ENCODE measurements at regions not wholly inside any gene's neighbourhood (a gene's known extent, or its start where the extent isn't known, plus 50 kb on each side); places are given as distances from the start of the nearest gene placed in this dataset.
A peak's percentile ranks its signal among the peaks of the same experiment; 100 is the strongest.

DNA sequence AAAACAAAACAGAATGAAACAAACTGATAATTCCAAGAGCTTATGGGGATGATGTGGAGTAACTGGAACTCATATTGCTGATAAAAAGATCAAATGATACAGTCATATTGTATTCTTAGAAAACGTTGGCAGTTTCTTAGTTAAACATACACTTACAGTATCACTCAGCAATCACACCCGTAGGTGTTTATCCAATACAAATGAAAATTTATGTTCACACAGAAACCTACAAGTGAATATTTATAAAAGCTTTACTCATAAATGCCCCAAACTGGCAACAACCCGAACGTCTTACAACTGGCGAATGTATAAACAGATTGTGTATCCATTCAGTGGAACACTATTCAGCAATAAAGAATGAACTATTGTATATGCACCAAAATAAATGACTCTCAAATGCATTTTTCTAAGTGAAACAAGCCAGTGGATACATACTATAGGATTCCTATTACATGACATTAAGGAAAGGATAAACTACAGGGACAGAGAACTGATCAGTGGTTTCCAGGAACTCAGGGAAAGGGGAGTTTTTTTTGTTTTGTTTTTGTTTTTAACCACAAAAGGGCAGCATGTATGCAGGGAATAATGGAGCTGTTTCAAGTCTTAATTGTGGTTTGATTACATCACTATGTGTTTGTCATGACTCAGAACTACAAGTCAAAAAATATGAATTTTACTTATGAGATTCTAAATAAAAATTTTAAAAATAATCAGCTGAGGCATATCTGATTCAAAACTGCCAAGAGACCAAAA is 71.8 kb upstream of the NDUFB4 start:
- H3K27me3 ChIP-seq, result no peaks in the 10 kb centered on the region
- intact Hi-C loops (cut with DNase I; ENCODE audit: low total_unique reads), result no loop called here

DNA sequence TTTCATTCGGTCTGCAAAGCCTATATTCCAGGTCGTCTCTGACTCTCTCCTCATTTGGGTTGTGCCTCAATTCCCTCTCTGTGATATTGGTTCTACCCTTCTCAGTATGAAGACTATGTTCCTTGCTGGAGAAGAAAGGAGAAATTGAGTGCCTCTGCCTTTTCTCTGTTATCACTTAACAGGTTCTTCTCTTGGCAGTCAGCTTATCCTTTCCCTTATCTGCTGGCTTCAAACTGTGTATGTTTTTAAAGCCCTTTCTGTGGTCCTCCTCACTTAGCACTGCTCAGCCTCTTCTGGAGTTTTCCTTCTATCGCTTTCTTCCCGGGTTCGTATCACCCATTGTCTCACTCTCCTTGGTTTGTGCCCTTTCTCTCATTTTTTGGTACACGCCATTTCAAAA is 65.3 kb upstream of the FSTL1 start:
- H3K9me3 ChIP-seq, result no peaks in the 10 kb centered on the region
- TF ChIP-seq, protein P1, sequence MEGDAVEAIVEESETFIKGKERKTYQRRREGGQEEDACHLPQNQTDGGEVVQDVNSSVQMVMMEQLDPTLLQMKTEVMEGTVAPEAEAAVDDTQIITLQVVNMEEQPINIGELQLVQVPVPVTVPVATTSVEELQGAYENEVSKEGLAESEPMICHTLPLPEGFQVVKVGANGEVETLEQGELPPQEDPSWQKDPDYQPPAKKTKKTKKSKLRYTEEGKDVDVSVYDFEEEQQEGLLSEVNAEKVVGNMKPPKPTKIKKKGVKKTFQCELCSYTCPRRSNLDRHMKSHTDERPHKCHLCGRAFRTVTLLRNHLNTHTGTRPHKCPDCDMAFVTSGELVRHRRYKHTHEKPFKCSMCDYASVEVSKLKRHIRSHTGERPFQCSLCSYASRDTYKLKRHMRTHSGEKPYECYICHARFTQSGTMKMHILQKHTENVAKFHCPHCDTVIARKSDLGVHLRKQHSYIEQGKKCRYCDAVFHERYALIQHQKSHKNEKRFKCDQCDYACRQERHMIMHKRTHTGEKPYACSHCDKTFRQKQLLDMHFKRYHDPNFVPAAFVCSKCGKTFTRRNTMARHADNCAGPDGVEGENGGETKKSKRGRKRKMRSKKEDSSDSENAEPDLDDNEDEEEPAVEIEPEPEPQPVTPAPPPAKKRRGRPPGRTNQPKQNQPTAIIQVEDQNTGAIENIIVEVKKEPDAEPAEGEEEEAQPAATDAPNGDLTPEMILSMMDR (IDR thresholded peaks at IDR 0.05), result no peak
- H3K36me3 ChIP-seq, result no peaks in the 10 kb centered on the region
- no peaks in the 10 kb centered on the region for H3K27me3 ChIP-seq
- H3K4me1 ChIP-seq, result no peaks in the 10 kb centered on the region
- no peak overlapping the region for H3K27ac ChIP-seq
- intact Hi-C loops (cut with DNase I; ENCODE audit: low total_unique reads), result no loop called here
- DNase-seq, result no peak
- no peak overlapping the region for H3K4me3 ChIP-seq

More for the DNA sequence above, 71.8 kb upstream of the NDUFB4 start:
- H3K4me1 ChIP-seq, result no peaks in the 10 kb centered on the region
- TF ChIP-seq, protein P1 (IDR thresholded peaks at IDR 0.05), result no peak
- H3K4me3 ChIP-seq, result no peak overlapping the region
- no peak for DNase-seq
- H3K9me3 ChIP-seq, result no peaks in the 10 kb centered on the region
- H3K27ac ChIP-seq, result no peak overlapping the region
- no peaks in the 10 kb centered on the region for H3K36me3 ChIP-seq

DNA sequence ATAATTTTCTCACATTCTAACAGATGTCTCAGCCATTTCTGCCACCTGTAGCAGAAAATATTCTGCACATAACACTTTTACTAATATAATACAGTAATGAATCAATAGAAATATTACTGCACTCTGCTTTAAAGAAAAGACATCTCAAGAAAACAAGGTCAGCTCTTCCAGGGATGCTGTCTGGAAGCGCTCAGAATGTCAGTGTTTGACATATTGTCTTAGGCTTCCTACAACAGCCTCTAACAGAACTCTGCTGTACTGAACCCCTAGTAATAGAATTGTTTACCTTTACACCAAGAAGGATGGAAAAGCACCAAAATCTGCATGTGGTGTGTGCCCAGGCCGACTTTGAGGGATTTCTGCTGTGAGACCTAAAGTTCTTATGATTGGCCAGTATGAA is 61.9 kb upstream of the FSTL1 start:
- H3K27ac ChIP-seq, result no peak overlapping the region
- no peak for DNase-seq
- intact Hi-C loops (cut with DNase I; ENCODE audit: low total_unique reads), result no loop called here
- H3K4me1 ChIP-seq, result no peaks in the 10 kb centered on the region
- TF ChIP-seq, protein P1 (IDR thresholded peaks at IDR 0.05), result no peak
- H3K9me3 ChIP-seq, result no peaks in the 10 kb centered on the region
- H3K27me3 ChIP-seq, result no peaks in the 10 kb centered on the region
- H3K4me3 ChIP-seq, result no peak overlapping the region
- H3K36me3 ChIP-seq, result no peaks in the 10 kb centered on the region

DNA sequence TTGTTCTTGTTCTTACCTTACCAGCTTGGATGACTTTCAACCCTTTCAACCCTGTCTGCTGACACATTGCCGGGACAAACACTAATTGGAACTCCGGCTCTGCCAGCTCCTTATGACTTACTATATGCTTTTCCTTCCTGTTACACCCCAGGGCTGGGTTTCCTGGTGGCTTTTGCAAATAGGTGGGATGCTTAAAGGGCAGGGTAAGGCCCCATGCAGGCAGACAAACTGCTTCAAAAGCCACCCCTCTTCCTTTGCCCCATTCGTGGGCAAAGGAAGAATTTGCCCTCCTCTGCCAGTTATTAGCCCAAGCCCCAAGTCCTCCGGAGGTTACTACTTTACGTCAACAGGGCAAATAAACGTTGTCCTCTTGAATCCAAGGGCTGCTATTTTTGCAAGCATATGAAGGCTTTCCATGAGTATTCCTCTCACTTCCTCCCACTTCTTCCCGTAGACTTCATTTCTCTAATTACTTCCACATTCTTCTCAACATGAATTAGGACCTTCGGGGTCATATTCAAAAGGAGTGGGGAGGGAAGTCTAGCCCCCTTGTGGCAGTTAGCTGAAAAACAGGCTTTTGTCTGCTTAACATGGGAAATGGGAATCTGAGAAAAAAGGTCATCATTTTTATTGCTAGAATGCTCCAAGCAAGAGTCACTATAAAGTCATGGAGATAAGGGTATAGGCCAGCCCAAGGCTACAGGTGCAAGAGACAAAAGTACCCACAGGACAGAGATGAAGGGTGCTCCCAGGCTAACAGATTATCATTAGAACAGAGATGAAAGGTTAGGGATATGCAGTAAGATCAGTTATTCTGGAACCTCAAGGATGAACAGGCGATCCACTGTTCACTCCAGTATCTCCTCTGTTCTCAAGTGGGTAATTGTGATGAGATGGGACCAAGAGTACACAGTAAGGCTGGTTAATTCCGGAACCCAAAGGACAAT is 56.3 kb upstream of the FSTL1 start:
- Histone ChIP-seq H3K4me3 (no peak overlapping the region), H3K9me3 (no peaks in the 10 kb centered on the region), H3K36me3 (no peaks in the 10 kb centered on the region), H3K27ac (peak overlapping the region; percentile 24 to 45), H3K27me3 (no peaks in the 10 kb centered on the region), H3K4me1 (peaks cover 0 to 21% (median 10%) of the 10 kb centered on the region in 4 donors)
- intact Hi-C loops (cut with DNase I; ENCODE audit: low total_unique reads), result no loop called here
- peak in 1 of 2 donors; percentile 56 for DNase-seq
- TF ChIP-seq, protein P1 (IDR thresholded peaks at IDR 0.05), result peak; percentile 63 to 70

DNA sequence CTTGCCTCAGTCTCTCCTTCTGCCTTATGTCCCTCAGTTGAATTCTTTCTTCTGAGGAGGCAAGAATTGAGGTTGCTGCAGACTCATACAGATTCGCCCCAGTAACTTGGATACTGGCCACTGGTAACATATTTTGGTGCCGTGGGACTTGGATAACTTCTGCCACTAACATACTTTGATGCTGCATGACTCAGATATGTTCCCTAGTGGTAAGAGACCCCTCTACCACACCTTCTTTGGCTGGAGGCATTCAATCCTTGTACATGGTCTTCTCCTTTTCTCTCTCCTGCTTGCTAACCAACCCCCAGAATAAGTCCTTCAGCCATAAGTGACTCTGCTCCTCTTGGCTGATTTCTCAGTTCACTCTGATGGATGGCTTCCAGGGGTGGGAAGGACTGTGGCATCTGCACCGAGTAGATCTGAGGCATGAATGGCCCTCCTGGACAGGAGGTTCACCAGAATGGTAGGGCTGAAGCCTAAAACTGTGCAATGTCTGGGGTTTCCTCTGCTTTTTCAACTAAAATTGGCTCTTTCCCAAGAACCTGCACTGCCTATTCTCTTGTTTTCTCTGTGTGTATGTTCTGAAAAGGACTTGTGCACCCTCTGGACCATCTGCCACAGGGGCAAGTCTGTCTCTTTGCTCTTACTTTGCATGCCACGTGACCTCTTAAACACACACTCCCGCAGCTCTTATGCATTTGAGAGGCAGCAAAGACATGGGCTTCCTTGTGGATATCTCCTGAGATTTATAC is 55.5 kb upstream of the FSTL1 start:
- Histone ChIP-seq H3K4me1 (peaks cover 0 to 21% (median 10%) of the 10 kb centered on the region in 4 donors), H3K4me3 (no peak overlapping the region), H3K36me3 (no peaks in the 10 kb centered on the region), H3K9me3 (no peaks in the 10 kb centered on the region), H3K27me3 (no peaks in the 10 kb centered on the region), H3K27ac (peak overlapping the region; percentile 24 to 45)
- TF ChIP-seq, protein P1 (IDR thresholded peaks at IDR 0.05), result no peak
- no peak for DNase-seq
- intact Hi-C loops (cut with DNase I; ENCODE audit: low total_unique reads), result no loop called here
